ENCODE measurements at regions not wholly inside any gene's neighbourhood (a gene's known extent, or its start where the extent isn't known, plus 50 kb on each side); places are given as distances from the start of the nearest gene placed in this dataset.

GRCh38 chr6:139891471-139891870 is 517.0 kb upstream of the CITED2 start:
- TF ChIP-seq, protein P1, sequence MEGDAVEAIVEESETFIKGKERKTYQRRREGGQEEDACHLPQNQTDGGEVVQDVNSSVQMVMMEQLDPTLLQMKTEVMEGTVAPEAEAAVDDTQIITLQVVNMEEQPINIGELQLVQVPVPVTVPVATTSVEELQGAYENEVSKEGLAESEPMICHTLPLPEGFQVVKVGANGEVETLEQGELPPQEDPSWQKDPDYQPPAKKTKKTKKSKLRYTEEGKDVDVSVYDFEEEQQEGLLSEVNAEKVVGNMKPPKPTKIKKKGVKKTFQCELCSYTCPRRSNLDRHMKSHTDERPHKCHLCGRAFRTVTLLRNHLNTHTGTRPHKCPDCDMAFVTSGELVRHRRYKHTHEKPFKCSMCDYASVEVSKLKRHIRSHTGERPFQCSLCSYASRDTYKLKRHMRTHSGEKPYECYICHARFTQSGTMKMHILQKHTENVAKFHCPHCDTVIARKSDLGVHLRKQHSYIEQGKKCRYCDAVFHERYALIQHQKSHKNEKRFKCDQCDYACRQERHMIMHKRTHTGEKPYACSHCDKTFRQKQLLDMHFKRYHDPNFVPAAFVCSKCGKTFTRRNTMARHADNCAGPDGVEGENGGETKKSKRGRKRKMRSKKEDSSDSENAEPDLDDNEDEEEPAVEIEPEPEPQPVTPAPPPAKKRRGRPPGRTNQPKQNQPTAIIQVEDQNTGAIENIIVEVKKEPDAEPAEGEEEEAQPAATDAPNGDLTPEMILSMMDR (IDR thresholded peaks at IDR 0.05; ENCODE audit: extremely low read depth, insufficient read depth, missing control alignments), result no peak
- in situ Hi-C loops (cut with MboI; ENCODE audit: low pct_unique_long_range_greater_than_20kb, low sequenced_read_pairs, unreplicated experiment), result loop anchor here (25.0 kb wide), 1 partner anchor 504 kb away; no protein-coding TSS in a partner anchor
- DNase-seq (ENCODE audit: low spot score), result no peak

DNA sequence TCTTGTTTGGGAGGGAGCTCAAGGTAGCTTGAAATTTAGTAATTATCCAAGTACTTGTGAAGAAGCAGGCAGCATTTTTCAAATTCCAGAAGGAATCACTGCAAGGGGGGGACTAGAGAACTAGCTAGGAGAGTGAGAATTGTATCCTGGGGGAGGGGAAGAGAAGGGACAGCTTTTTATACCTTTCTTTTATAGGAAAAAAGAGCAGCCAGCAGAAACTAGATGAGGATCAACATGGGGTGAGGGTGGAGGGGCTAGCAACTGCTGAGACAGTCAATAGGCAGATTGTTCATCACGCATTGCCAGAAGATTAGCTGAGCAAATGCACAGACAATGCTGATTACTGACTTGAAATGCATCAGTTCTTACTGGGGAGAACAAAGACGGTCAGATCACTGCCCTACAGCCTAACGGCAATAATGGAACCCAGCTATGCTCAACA is 514.3 kb upstream of the CITED2 start:
- no peak for DNase-seq (ENCODE audit: low spot score)
- in situ Hi-C loops (cut with MboI; ENCODE audit: low pct_unique_long_range_greater_than_20kb, low sequenced_read_pairs, unreplicated experiment), result loop anchor here (25.0 kb wide), 1 partner anchor 501 kb away; no protein-coding TSS in a partner anchor

DNA sequence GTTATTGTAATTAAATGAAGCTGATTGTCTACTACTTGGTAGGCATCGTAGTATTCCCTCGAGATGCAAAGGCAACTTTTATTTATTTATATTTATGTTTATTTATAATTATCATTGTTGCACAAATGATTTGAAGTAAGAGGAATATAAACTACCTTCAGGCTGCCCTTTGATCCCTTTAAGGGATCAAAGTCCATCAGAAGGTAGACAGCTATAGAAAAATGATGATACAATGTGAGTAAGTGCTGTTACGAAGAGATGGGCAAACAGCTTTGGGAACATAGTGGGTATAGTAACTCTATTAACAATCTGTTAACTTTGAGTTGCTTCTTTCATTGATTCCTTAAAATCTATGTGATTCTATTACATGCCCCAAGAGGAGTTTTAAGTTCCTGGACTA is 512.8 kb upstream of the CITED2 start:
- no peak for DNase-seq (ENCODE audit: low spot score)
- in situ Hi-C loops (cut with MboI; ENCODE audit: low pct_unique_long_range_greater_than_20kb, low sequenced_read_pairs, unreplicated experiment), result loop anchor here (25.0 kb wide), 1 partner anchor 500 kb away; no protein-coding TSS in a partner anchor

More for the DNA sequence above, 514.3 kb upstream of the CITED2 start:
- TF ChIP-seq, protein P1 (IDR thresholded peaks at IDR 0.05; ENCODE audit: extremely low read depth, insufficient read depth, missing control alignments), result no peak

GRCh38 chr6:139886396-139886795 is 511.9 kb upstream of the CITED2 start:
- TF ChIP-seq, protein P1 (IDR thresholded peaks at IDR 0.05; ENCODE audit: extremely low read depth, insufficient read depth, missing control alignments), result no peak
- in situ Hi-C loops (cut with MboI; ENCODE audit: low pct_unique_long_range_greater_than_20kb, low sequenced_read_pairs, unreplicated experiment), result loop anchor here (25.0 kb wide), 1 partner anchor 499 kb away; no protein-coding TSS in a partner anchor
- DNase-seq (ENCODE audit: low spot score), result no peak

More for the DNA sequence above, 512.8 kb upstream of the CITED2 start:
- TF ChIP-seq, protein P1 (IDR thresholded peaks at IDR 0.05; ENCODE audit: extremely low read depth, insufficient read depth, missing control alignments), result no peak

- in situ Hi-C loops (cut with MboI; ENCODE audit: low pct_unique_long_range_greater_than_20kb, low sequenced_read_pairs, unreplicated experiment), result loop anchor here (25.0 kb wide), 1 partner anchor 499 kb away; no protein-coding TSS in a partner anchor
Measured at GRCh38 chr6:139885909-139886308, 511.5 kb upstream of the CITED2 start.

DNA sequence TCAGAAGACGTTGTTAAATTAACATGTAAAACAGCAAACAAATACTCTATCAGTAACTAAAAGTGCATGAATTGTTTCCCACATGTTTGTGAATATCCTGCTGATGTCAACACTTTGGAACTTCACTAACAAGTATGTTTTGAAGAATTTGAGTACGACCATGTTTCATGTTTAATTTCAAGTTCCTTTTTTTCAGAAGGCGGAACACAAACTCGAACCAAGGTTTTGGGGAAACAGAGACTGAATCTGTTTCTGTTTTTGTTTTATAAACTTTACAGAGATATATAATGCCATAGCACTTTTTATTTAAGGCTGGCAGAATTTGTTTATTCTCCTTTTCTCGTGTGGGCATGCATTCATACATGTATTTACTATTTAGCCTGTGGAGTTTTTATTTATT is 509.3 kb upstream of the CITED2 start:
- TF ChIP-seq, protein P1 (IDR thresholded peaks at IDR 0.05; ENCODE audit: extremely low read depth, insufficient read depth, missing control alignments), result no peak
- DNase-seq (ENCODE audit: low spot score), result no peak
- in situ Hi-C loops (cut with MboI; ENCODE audit: low pct_unique_long_range_greater_than_20kb, low sequenced_read_pairs, unreplicated experiment), result loop anchor here (25.0 kb wide), 1 partner anchor 496 kb away; no protein-coding TSS in a partner anchor

More at GRCh38 chr6:139885909-139886308, 511.5 kb upstream of the CITED2 start:
- DNase-seq (ENCODE audit: low spot score), result no peak
- TF ChIP-seq, protein P1 (IDR thresholded peaks at IDR 0.05; ENCODE audit: extremely low read depth, insufficient read depth, missing control alignments), result no peak
